Heart left ventricle (tissue), 13 donors: ENCODE measurements at regions not wholly inside any gene's neighbourhood (a gene's known extent, or its start where the extent isn't known, plus 50 kb on each side); places are given as distances from the start of the nearest gene placed in this dataset.

Experiments
- CTCF ChIP-seq, 12 donors: fragments of 200-600 bp; sonication (generic) in 4 of 12; IDR thresholded peaks; one replicate each; pipeline versions ENCODE4 v1.5.0 to v1.8.0; 2018 to 2022; ENCODE audit warnings: antibody characterized with exemption in 12 of 12, mild to moderate bottlenecking in 5 of 12
- POLR2A ChIP-seq, 2 donors: fragments of 450-650 bp; IDR thresholded peaks; one replicate each; pipeline ENCODE4 v1.6.1; 2017; ENCODE audit warnings: antibody characterized with exemption in 2 of 2, mild to moderate bottlenecking in 2 of 2, moderate library complexity in 2 of 2
- donor health status: ischemic (EF 13 %, LVEDD 7.1; RV severe dilation, severe dysfunction).
- donor health status: DM: no; HTN: yes; CAD: no.
- donor health status: DM: no; HTN: no; CAD: no.
- donor health status: ischemic (EF 25% LVEDD 6.9; RV normal size, moderate dysfunction).
- donor health status: ischemic (EF 25% LVEDD 5.7; RV mildly dilated, moderate dysfunction).
- donor health status: ischemic (EF 35%, LVEDD 5.7; RV mildly dilated, moderate dysfunction).
- donor health status: nonischemic (EF 11% LVEDD 7.7; RV severe dilation, severe dysfunction).
- donor health status: DM: yes; HTN: yes; CAD: no.
- donor health status: PGD.
- donor health status: ischemic (EF 29% LVEDD 5.4; RV normal size, mild dysfunction).
- donor health status: nonischemic (EF 23%, LVEDD 6.1; RV moderate dilation, normal function).

GRCh38 chr1:70843452-70843851, 204.2 kb downstream of the PTGER3 start:
- TF ChIP-seq POLR2A (IDR thresholded peaks at IDR 0.05) (no peak), CTCF (IDR thresholded peaks at IDR 0.05) (no peak)
